ENCODE measurements at regions not wholly inside any gene's neighbourhood (a gene's known extent, or its start where the extent isn't known, plus 50 kb on each side); places are given as distances from the start of the nearest gene placed in this dataset.
"Not testable (repeated sequence)": the region's sequence is repeated elsewhere in the genome, so short reads cannot be mapped to it uniquely, and the experiment has no call there.

DNA sequence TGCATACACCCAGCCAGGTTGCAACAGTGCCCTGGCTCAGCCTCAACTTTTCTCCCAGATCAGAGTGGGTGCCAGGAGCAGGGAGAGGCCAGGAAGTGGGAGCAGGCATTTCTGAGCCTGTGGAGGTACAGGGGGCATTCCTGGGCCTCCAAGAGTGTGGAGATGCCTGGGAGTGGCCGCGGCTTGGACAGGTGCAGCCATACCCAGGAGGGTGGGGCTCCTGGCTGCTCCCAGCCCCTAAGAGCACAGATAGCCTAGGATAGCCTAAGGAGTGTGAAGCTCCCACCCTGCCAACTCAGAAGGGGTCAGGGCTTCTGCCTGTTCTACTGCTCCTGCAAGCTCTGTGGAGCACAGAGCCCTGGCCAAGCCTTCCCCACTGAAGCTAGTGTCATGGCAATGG, 543.4 kb downstream of the RPL10L start:
- no peak for DNase-seq (ENCODE audit: low read depth)
- Histone ChIP-seq H3K4me3 (ENCODE audit: low read depth, low read length) (no peak overlapping the region), H3K27me3 (ENCODE audit: control insufficient read depth, insufficient read depth, low read length) (no peaks in the 10 kb centered on the region), H3K36me3 (ENCODE audit: control insufficient read depth, insufficient read depth, low read length) (no peaks in the 10 kb centered on the region)
- TF ChIP-seq, protein P1, sequence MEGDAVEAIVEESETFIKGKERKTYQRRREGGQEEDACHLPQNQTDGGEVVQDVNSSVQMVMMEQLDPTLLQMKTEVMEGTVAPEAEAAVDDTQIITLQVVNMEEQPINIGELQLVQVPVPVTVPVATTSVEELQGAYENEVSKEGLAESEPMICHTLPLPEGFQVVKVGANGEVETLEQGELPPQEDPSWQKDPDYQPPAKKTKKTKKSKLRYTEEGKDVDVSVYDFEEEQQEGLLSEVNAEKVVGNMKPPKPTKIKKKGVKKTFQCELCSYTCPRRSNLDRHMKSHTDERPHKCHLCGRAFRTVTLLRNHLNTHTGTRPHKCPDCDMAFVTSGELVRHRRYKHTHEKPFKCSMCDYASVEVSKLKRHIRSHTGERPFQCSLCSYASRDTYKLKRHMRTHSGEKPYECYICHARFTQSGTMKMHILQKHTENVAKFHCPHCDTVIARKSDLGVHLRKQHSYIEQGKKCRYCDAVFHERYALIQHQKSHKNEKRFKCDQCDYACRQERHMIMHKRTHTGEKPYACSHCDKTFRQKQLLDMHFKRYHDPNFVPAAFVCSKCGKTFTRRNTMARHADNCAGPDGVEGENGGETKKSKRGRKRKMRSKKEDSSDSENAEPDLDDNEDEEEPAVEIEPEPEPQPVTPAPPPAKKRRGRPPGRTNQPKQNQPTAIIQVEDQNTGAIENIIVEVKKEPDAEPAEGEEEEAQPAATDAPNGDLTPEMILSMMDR (IDR thresholded peaks at IDR 0.05; ENCODE audit: insufficient read depth, low read length, poor library complexity, severe bottlenecking) = no peak

DNA sequence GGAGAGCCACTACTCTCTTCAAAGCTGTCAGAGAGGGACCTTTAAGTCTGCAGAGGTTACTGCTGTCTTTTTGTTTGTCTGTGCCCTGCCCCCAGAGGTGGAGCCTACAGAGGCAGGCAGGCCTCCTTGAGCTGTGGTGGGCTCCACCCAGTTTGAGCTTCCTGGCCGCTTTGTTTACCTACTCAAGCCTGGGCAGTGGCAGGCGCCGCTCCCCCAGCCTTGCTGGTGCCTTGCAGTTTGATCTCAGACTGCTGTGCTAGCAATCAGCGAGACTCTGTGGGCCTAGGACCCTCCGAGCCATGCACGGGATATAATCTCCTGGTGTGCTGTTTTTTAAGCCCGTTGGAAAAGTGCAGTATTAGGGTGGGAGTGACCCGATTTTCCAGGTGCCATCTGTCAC, 550.7 kb downstream of the RPL10L start:
- H3K4me3 ChIP-seq (ENCODE audit: low read depth, low read length); H3K36me3 ChIP-seq (ENCODE audit: control insufficient read depth, insufficient read depth, low read length); H3K27me3 ChIP-seq (ENCODE audit: control insufficient read depth, insufficient read depth, low read length); DNase-seq (ENCODE audit: low read depth): not testable (repeated sequence)

DNA sequence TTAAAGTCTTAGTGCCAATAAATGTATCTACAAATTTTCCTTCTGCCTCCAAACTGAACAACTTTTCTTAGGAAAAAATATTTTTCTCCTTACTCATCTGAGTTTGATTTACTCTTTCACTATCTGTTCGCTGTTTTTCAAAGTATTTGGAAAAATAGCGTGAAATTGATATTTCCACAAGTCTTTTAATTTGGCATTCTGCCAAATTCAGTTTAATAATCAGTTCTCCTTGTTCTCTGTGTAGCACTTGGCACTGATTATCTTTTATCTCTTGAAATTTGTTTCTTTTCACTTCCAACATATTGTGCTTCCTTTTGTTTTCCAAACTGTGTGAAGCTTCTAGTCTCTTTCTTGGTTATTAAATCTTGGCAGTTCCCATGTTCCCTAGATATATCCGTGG, 559.8 kb downstream of the RPL10L start:
- TF ChIP-seq, protein P1 (IDR thresholded peaks at IDR 0.05; ENCODE audit: insufficient read depth, low read length, poor library complexity, severe bottlenecking) = no peak
- DNase-seq (ENCODE audit: low read depth) = no peak
- Histone ChIP-seq H3K27me3 (ENCODE audit: control insufficient read depth, insufficient read depth, low read length) (no peaks in the 10 kb centered on the region), H3K36me3 (ENCODE audit: control insufficient read depth, insufficient read depth, low read length) (no peaks in the 10 kb centered on the region), H3K4me3 (ENCODE audit: low read depth, low read length) (no peak overlapping the region)

DNA sequence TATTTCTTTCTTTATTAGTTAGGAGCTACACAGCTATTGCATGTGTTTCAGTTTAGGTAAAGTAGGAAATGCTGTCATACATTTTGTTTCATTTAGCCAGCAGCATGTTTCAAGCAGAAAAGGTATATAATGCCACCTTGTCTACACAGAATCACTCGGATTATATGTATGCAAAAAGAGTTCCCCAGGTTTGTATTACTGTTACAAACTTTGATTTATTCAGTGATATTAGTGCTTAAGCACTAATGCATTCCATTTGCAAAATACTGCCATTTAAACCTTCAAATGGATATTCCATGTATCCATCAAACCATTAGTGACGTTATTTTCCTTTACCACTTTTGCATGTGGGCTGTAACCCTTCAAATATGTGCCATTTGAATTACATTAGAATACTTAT, 564.0 kb downstream of the RPL10L start:
- no peak for DNase-seq (ENCODE audit: low read depth)
- TF ChIP-seq, protein P1 (IDR thresholded peaks at IDR 0.05; ENCODE audit: insufficient read depth, low read length, poor library complexity, severe bottlenecking) = no peak
- Histone ChIP-seq H3K36me3 (ENCODE audit: control insufficient read depth, insufficient read depth, low read length) (no peaks in the 10 kb centered on the region), H3K27me3 (ENCODE audit: control insufficient read depth, insufficient read depth, low read length) (no peaks in the 10 kb centered on the region), H3K4me3 (ENCODE audit: low read depth, low read length) (no peak overlapping the region)

DNA sequence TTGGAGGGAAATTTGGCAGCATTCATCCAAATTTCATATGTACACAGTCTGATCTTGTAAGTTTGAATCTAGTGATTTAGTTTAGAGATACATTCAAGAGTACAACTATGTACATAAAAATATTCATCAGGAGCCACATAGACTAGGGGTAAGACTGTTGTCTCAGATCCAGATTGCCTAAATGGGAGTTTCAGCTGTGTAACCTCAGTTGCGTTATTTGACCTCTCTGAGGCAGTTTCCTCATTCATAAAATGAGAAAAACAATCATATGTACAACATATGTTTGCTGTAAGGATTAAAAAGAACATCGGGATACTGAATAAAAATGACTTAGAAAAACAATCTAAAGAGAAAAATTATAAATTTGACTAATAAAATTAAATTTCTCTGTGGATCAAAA, 577.5 kb downstream of the RPL10L start:
- Histone ChIP-seq H3K27me3 (ENCODE audit: control insufficient read depth, insufficient read depth, low read length) (no peaks in the 10 kb centered on the region), H3K36me3 (ENCODE audit: control insufficient read depth, insufficient read depth, low read length) (no peaks in the 10 kb centered on the region), H3K4me3 (ENCODE audit: low read depth, low read length) (no peak overlapping the region)
- no peak for DNase-seq (ENCODE audit: low read depth)
- TF ChIP-seq, protein P1 (IDR thresholded peaks at IDR 0.05; ENCODE audit: insufficient read depth, low read length, poor library complexity, severe bottlenecking) = no peak

DNA sequence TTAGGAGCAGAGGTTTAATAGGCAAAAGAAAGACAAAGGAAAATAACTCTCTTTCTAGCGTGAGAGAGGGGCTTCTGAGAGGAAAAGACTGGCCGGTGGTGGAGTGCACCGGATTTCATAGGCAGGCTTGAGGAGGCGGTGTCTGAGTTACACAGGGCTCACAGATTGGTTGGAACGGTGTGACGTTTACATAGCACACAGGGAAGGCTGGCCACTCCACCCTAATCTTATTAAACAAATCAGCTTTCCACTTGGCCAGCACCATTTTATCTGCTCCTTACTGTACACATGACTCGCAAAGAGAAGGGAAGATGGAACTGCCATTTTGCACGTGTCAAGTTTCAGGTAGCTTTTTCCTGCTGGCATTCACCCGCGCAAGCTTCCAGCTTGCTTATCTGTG, 587.7 kb downstream of the RPL10L start:
- DNase-seq (ENCODE audit: low read depth) = no peak
- Histone ChIP-seq H3K27me3 (ENCODE audit: control insufficient read depth, insufficient read depth, low read length) (no peaks in the 10 kb centered on the region), H3K4me3 (ENCODE audit: low read depth, low read length) (no peak overlapping the region), H3K36me3 (ENCODE audit: control insufficient read depth, insufficient read depth, low read length) (no peaks in the 10 kb centered on the region)
- TF ChIP-seq, protein P1 (IDR thresholded peaks at IDR 0.05; ENCODE audit: insufficient read depth, low read length, poor library complexity, severe bottlenecking) = no peak

All from kidney epithelial cell (primary cell).